GM21390 (cell line): ENCODE measurements at regions not wholly inside any gene's neighbourhood (a gene's known extent, or its start where the extent isn't known, plus 50 kb on each side); places are given as distances from the start of the nearest gene placed in this dataset.

Experiments
- ATAC-seq: cut with Tn5 transposase; IDR thresholded peaks from one replicate; pipeline ENCODE4 v1.9.1; 2021; ENCODE audit not compliant: unreplicated experiment

- no peak for ATAC-seq
These were observed 396.6 kb downstream of the DMAC1 start for GRCh38 chr9:7403028-7403389.

DNA sequence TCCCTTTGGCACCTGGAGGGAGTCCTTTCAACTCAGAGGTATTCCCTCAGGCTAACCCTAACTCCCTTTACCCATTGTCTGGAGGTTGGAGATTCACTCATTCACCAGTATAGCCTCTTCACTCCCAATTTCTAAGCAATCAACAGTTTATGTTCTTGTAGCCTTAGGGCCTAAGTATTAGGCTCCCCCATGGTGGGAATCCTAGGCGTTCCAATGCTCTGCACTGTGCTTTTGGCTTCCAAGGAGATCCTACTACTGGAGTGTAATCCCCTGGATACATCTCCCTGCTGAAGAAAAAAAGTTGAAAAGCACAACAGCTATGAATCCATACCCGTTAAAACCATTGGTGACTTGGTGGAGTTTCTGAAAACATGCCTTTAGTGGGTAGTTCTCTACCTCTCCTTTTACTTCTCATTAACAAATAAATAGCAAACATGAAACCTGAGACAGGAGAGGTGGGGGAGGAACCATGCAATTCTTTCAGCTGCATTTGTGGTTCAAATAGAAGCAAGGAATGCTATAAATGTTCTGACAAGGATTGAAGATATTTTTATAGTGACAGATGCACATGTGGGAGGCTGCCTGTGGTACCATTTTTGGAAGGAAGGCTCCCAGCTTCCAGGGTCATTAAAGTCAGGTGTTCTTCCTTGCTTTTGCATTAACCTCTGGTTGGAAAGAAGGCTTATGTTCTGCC is 397.1 kb downstream of the DMAC1 start:
- no peak for ATAC-seq

DNA sequence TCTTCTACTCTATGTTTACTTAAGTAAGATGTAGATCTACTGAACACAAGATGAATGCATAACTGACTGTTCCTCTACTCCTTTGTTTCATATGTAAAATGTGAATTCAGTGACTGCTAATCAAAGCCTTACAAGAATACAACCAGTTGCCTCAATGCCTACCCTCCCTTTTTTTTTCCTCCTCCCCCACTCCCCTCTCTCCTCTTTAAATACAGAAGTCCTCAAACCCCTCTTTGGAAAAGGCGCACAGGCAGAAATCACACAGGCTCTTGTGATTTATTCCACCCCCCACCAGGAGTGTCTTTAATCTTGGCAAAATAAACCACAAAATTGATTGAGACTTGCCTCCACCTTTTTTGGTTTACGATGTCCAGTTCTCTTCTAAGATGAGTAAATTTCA is 398.5 kb downstream of the DMAC1 start:
- ATAC-seq: no peak

DNA sequence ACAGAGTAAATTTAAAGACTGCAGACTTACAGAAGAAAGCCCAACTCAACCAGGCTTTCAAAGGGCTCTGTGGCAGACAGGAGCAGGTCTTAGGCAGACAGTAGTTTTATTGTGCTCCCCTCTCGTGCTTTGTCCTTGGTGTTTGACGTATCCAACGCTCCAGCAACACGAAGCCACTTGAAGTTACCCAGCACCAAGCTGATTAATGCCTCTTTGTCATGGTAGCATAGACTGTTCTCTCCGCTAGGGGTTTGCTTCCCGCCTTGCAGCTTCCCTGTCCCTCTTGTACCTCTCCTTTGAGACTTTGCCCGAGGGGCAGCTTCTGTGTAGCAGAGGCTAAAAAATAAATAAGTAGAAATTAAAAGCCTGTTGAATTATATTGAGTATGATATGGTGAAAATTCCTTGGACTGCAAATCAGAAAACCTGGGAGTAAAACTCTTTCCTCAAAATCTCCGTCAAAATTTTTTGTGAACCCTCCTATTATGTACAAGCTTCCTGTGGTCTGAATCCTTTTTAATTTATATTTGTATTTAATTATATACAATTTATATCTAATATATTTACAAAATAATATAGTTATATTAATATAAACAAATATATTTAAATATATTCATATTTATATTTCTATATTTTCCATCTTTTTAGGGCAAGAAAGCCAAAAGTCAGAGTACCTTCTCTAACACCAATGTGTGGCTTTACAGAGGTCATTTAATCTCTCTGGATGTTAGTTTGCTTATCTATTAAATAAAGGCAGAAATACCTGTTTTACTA is 405.4 kb downstream of the DMAC1 start:
- no peak for ATAC-seq

DNA sequence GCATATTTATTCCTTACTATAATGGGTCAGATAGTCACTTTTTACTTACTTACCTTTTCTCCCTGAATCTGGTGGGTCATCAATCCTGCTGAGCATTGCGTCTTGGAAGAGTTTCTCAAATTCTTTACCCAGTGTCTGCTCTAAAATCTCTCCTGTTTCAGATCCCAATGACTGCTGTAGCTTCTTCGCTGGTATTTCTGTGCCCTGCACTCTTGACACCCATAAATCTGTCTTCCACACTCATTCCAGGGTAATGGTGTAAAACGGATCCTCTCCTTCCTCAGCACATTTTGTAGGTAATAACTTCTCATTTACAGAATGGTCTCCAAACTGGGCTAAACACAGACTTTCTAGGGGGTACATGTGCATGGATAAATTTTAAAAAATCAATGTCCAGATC is 407.4 kb downstream of the DMAC1 start:
- no peak for ATAC-seq

DNA sequence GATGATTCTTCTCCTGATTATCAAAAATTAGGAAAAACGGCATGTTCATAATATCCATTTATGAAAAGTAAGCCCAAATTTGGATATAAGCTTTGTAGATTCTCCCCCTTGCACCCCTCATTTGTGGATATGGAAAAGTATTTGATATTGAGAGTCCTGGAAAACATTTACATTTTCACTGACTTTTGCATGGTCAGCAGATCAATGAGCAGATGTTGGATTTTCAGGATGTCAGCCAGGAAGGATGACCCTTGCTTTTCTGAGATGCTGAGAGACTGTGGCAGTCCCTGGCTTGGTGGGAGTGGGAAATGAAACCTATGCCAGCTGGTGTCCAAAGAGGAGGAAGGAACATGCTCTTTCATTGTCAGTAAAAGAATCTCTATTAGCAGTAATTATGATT is 410.8 kb downstream of the DMAC1 start:
- no peak for ATAC-seq

DNA sequence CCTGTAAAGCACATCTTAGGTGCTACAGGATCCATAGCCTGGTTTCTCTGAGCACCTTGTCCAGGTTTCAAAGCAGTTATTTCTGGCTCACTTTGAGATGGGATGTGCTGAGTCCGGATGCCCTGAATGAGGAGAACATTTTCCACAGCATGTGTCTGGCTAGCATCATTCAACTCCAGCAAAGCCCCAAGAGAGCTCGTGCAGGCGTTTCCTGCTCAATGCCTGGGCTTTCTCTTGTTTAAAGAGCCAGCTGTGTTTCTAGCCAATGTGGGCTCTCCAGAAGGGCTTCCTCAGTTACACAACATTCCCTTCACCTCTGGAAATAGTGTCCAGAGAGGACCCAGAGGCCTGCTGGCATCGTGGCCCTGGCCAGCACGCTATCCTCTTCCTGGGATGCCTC is 411.7 kb downstream of the DMAC1 start:
- no peak for ATAC-seq

DNA sequence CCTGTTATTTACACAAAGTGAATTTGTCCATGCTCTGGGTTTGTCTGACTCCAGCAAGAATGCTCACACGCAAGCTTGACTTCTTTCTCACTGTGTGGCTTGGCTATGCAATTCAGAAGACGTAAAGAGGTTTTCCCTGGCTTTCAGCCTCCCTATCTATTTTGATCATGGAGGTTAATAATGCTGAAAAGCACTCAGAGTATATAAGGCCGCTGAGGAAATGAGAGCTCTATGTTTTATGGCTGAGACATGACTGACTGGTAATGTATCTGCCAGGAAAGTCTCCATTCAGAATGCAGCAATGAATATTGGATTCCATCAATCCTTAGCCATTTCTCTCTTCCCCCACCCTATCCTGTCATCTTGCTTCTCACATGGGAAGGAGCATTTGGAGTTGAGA is 417.3 kb downstream of the DMAC1 start:
- ATAC-seq: no peak

- no peak for ATAC-seq
These were observed 422.1 kb downstream of the DMAC1 start for GRCh38 chr9:7377489-7377888.

DNA sequence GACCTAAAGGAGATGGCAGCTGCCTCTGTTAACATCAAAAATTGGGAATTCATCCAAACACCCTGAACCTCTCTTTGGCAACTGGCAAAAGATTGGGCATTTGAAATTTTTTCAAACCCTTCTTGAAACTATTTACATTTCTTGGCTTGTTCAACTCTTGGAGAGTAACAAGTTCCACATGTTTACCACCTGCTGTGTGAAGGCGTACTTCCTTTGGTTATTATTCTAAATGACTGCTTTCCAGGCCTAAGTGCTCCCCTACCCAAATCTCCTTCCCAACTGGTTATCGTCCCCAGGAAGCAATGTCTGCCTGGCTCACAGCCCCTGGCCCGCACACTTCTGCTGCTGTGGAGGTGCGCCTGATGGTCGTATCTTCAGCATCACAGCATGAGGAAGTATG is 422.7 kb downstream of the DMAC1 start:
- ATAC-seq: no peak

DNA sequence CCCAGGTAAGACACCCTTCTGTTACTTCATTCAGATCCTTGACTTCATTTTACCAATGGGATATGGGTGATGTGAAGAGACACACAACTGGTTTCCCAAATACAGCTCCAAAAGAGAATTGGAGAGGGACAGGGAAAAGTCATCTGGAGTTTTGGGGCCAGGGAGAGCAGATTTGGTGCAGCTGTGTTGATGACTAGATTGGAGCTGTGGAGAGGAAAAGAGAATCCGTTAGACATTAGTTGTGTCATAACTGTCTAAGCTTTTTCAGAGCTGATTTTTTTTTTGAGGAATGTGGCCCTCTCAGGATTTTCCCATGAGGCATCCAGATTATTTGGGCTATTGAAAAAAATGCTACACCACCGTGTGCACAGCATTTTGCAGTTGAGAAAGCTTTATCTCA is 423.4 kb downstream of the DMAC1 start:
- ATAC-seq: no peak

DNA sequence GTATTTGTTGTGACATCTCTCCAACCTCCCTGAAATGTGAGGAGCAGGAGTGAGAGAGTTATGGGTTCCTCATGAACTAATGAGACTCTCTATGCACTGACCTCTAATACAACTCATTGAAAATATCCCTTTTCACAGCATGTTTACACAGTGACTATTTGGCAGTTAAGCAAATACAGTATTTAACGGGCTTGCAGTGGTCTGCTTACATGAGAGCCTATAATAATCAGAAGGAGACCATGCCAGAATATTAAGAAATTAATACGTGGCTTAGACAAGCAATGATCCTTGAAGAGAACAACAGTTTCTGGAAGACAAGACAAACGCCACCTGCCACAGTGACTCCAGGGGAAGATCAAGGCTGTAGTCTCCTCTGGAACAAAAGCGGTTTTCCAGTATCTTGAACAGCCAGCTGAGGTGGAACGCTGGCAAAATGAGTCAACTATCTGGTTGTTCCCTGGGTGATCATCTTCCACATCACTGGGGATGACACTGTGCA is 424.5 kb downstream of the DMAC1 start:
- no peak for ATAC-seq

DNA sequence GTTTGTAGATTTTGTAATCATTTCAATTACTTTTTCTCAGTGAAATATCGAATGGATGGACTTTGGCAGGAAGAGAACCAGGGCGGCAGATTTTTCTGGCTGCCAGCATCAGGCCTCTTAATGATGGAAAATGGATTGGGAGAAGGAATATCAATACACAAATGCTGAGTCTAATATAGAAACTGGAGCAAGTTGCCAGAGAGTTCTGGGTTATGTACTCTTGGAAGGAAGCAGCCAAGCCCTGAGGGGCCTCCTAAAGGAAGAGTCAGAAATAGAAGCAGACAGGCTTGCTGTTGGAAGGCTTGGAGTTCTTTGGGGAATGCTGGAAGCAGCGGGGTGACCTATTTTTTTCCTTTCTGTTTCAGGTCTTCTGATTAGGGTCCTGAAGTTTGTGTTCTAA is 428.6 kb downstream of the DMAC1 start:
- ATAC-seq: no peak

- no peak for ATAC-seq
These were observed 429.2 kb downstream of the DMAC1 start for GRCh38 chr9:7370381-7370780.

GRCh38 chr9:7369384-7369821 is 430.2 kb downstream of the DMAC1 start:
- no peak for ATAC-seq

- no peak for ATAC-seq
These were observed 430.9 kb downstream of the DMAC1 start for GRCh38 chr9:7368410-7369292.

GRCh38 chr9:7367726-7368125 is 431.9 kb downstream of the DMAC1 start:
- ATAC-seq: no peak

DNA sequence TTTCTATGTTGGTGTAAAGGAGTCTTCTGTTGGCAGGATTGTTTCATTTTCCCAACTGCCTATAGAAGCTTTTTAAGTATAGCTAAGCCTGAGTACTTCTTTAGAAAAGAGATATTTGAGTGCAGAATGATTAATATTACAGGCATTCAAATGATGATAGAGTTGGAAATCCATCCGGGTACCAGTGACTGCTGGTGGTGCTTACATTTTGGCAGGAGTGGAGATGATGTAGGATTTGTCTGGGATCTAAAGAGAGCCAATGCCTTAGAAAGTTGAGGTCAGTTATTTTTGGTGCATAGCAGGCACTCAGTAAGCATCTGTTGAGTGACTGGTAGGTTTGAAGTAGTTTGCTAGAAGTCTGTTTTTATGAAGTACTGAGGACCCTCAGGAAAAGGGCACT is 433.5 kb downstream of the DMAC1 start:
- ATAC-seq: no peak

DNA sequence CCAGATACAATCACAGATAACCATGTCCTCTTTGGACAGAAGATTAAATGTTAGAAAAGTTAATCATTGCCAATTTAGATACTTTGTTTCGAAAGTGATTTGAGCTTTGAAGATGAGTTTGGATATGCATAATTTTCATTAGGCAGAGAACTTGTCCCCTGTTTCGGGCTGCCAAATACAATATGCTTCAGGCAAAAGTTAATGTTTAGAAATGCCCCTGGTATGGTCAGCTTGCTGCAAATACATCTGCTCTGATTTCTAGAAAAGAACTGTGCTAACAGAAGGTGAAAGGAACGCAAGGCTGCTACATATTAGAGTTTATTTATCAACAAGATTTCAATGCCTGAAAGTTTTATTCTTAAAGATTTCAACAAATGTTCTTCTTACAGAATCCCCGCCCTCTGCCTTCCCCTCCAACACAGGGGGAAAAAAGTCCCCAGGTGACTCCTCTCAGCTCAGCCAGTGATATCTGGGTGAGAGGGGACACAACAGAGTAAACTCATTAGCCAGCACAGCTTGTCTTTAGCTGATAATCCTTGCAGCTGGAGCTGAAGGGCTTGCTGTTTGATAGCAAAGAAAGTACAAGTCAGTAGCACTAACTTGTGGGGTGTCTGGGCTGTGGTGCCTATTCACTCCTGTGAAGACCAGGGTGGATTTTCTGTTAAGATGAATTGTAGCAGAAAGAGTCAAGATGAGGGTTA is 435.7 kb downstream of the DMAC1 start:
- ATAC-seq: no peak

DNA sequence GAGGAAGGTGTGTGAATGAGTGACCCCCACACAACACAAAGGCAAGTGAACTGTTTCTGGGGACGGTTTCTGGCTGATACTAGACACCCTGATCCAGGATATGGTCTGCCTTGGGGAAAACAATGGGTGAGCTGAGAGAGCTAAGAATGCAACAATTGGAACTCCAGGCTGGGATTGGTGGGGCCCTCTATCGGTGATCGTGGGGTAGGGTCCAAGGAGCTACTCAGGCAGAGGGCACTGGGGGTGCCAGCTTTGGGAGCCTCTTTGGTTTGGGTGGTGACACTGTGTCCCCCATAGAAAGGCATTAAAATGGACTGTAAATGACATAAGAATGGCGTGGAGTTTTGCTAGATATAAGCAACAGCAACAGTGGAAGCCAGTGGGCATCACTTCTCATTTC is 439.1 kb downstream of the DMAC1 start:
- no peak for ATAC-seq

DNA sequence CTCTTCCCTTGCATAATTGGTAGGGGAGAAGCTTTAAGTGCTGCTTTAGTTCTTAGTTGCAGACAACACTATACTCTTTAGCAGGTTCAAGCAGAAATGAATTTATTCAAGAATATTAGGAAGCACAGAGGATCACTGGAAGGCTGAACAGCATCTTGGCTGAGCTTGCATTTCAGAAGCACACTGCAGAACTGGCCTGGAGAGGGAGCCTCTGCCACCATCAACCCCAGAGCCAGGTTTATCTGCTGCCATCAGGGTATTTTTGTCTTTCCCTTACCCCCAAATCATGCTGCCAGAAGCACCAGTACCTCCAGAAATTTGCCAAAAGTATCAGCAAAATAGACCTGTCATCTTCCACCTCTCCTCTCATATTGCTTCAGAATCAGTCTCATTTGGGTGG is 440.7 kb downstream of the DMAC1 start:
- ATAC-seq: no peak
